SU-DHL-6 (cell line): ENCODE measurements at regions not wholly inside any gene's neighbourhood (a gene's known extent, or its start where the extent isn't known, plus 50 kb on each side); places are given as distances from the start of the nearest gene placed in this dataset.

ENCODE experiments used
- H2AFZ ChIP-seq: fragments of 200-600 bp; sonication (generic); 2 replicates; pipeline ENCODE4 v1.6.1; 2014; ENCODE audit warnings: low read depth, mild to moderate bottlenecking, moderate library complexity, mixed read lengths, antibody characterized with exemption, low read length; ENCODE audit not compliant: severe bottlenecking
- H3F3A ChIP-seq: fragments of 200-600 bp; shearing (Covaris generic); 2 replicates; pipeline ENCODE4 v1.6.0; 2016; ENCODE audit warnings: antibody characterized with exemption, mild to moderate bottlenecking; ENCODE audit not compliant: insufficient read depth
- H3K27ac ChIP-seq: fragments of 200-600 bp; sonication (generic); 2 replicates; pipeline ENCODE4 v1.5.1; 2016; ENCODE audit warnings: low read depth, mild to moderate bottlenecking, low read length, moderate library complexity, mixed read lengths
- H3K27me3 ChIP-seq: fragments of 200-600 bp; sonication (generic), shearing (Covaris generic); 2 replicates; pipeline ENCODE4 v1.6.0; 2014; ENCODE audit warnings: mild to moderate bottlenecking, low read length
- H3K36me3 ChIP-seq: fragments of 200-600 bp; sonication (generic); 2 replicates; pipeline ENCODE4 v1.6.1; 2014; ENCODE audit warnings: mild to moderate bottlenecking, low read length, mixed read lengths
- H3K4me2 ChIP-seq: fragments of 300-600, 200-600 bp; shearing (Covaris generic), sonication (generic); 2 replicates; pipeline ENCODE4 v1.6.0; 2014; ENCODE audit warnings: low read length, low read depth, mild to moderate bottlenecking; ENCODE audit not compliant: poor library complexity, severe bottlenecking
- H3K4me3 ChIP-seq: fragments of 200-600 bp; sonication (generic); 2 replicates; pipeline ENCODE4 v1.5.1; 2014; ENCODE audit warnings: antibody characterized with exemption, low read length, mild to moderate bottlenecking, mixed read lengths; ENCODE audit not compliant: insufficient read depth, poor library complexity, severe bottlenecking
- H3K79me2 ChIP-seq: fragments of 200-600 bp; sonication (generic); 2 replicates; pipeline ENCODE4 v1.6.1; 2014; ENCODE audit warnings: mild to moderate bottlenecking, low read length, moderate library complexity; ENCODE audit not compliant: insufficient read depth
- H3K9ac ChIP-seq: fragments of 200-600 bp; sonication (generic); 2 replicates; pipeline ENCODE4 v1.7.0; 2014; ENCODE audit warnings: mild to moderate bottlenecking, low read length
- H3K9me2 ChIP-seq: fragments of 200-600 bp; sonication (generic); replicated peaks from 2 replicates; pipeline ENCODE4 v1.6.1; 2014; ENCODE audit warnings: low read length; ENCODE audit not compliant: insufficient read depth
- H3K9me3 ChIP-seq: fragments of 200-600 bp; sonication (generic); 2 replicates; pipeline ENCODE4 v1.6.1; 2014; ENCODE audit warnings: low read length, mixed read lengths; ENCODE audit not compliant: insufficient read depth
- H4K20me1 ChIP-seq: fragments of 200-600 bp; sonication (generic); 2 replicates; pipeline ENCODE4 v1.6.1; 2014; ENCODE audit warnings: low read depth, mild to moderate bottlenecking, antibody characterized with exemption, low read length, moderate library complexity, mixed read lengths
- EZH2phosphoT487 ChIP-seq: fragments of 200-600 bp; sonication (generic), shearing (Covaris generic); conservative IDR thresholded peaks from 2 replicates; pipeline ENCODE4 v1.6.1; 2018; ENCODE audit warnings: mild to moderate bottlenecking, antibody characterized with exemption, low read length, moderate library complexity, mixed read lengths
- TF ChIP-seq, protein P1 (sequence below): fragments of 200-600 bp; sonication (generic); IDR thresholded peaks from one replicate; pipeline ENCODE4 v1.5.1; 2017; ENCODE audit warnings: antibody characterized with exemption, mild to moderate bottlenecking, low read length, moderate library complexity; ENCODE audit not compliant: insufficient read depth, poor library complexity, severe bottlenecking

DNA sequence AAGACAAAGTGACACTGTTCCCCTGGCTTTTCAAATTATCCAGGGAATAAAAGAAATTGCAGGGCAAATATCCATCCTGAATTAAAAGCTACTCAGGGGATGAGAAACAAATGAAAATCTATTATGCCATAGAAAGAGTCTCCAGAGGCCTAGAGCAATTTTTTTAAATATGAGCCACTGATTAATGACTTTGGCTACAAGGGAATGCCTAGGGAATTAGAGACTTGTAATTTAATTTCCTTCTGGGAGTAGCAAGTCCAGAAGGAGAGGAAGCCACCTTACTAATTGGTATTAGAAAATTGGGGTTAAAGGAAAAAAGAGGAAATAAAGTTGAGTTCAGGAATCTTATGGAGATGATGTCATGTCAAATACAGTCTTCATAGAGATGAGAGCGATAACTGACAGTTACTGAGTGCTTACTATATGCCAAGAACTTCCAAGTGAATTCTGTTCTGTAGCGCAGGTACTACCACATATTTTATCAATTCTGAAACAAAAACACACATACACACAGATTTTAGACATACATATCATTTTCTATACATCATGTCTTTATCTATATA lies 304.4 kb downstream of the DUSP6 start:
- no peak for TF ChIP-seq EZH2phosphoT487
- TF ChIP-seq, protein P1, sequence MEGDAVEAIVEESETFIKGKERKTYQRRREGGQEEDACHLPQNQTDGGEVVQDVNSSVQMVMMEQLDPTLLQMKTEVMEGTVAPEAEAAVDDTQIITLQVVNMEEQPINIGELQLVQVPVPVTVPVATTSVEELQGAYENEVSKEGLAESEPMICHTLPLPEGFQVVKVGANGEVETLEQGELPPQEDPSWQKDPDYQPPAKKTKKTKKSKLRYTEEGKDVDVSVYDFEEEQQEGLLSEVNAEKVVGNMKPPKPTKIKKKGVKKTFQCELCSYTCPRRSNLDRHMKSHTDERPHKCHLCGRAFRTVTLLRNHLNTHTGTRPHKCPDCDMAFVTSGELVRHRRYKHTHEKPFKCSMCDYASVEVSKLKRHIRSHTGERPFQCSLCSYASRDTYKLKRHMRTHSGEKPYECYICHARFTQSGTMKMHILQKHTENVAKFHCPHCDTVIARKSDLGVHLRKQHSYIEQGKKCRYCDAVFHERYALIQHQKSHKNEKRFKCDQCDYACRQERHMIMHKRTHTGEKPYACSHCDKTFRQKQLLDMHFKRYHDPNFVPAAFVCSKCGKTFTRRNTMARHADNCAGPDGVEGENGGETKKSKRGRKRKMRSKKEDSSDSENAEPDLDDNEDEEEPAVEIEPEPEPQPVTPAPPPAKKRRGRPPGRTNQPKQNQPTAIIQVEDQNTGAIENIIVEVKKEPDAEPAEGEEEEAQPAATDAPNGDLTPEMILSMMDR, result no peak

DNA sequence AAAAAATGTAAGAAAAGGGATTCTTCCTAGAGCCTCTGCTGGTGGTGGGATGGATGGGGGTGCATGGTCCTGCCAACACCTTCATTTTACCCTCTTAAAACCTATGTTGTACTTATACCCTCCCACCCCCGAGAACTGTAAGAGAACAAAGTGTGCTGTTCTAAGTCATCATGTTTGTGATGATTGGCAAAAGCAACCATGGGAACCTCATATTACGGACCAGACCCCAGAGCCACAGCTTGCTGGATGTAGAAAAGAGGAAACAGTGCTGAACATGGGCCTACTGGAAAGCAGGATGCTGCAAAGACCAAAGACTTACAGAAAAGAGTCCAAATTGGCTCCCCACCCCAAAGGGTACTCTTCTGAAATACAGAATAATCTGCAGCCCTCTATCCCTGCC lies 311.2 kb downstream of the DUSP6 start:
- Histone ChIP-seq H3F3A (no peaks in the 10 kb centered on the region), H3K9me2 (no peaks in the 10 kb centered on the region), H3K27me3 (no peaks in the 10 kb centered on the region), H3K9ac (no peak overlapping the region), H3K36me3 (no peaks in the 10 kb centered on the region), H2AFZ (no peak overlapping the region), H3K4me3 (no peak overlapping the region), H3K27ac (no peak overlapping the region), H3K79me2 (no peaks in the 10 kb centered on the region), H3K9me3 (no peaks in the 10 kb centered on the region), H3K4me2 (no peak overlapping the region), H4K20me1 (no peaks in the 10 kb centered on the region)
- TF ChIP-seq EZH2phosphoT487, result no peak
- TF ChIP-seq, protein P1, result no peak

More for the DNA sequence above, 304.4 kb downstream of the DUSP6 start:
- Histone ChIP-seq H3K79me2 (no peaks in the 10 kb centered on the region), H3K9ac (no peak overlapping the region), H2AFZ (no peak overlapping the region), H3K4me2 (no peak overlapping the region), H3K9me3 (no peaks in the 10 kb centered on the region), H3K9me2 (no peaks in the 10 kb centered on the region), H4K20me1 (no peaks in the 10 kb centered on the region), H3K4me3 (no peak overlapping the region), H3K36me3 (no peaks in the 10 kb centered on the region), H3F3A (no peaks in the 10 kb centered on the region), H3K27ac (no peak overlapping the region), H3K27me3 (no peaks in the 10 kb centered on the region)

DNA sequence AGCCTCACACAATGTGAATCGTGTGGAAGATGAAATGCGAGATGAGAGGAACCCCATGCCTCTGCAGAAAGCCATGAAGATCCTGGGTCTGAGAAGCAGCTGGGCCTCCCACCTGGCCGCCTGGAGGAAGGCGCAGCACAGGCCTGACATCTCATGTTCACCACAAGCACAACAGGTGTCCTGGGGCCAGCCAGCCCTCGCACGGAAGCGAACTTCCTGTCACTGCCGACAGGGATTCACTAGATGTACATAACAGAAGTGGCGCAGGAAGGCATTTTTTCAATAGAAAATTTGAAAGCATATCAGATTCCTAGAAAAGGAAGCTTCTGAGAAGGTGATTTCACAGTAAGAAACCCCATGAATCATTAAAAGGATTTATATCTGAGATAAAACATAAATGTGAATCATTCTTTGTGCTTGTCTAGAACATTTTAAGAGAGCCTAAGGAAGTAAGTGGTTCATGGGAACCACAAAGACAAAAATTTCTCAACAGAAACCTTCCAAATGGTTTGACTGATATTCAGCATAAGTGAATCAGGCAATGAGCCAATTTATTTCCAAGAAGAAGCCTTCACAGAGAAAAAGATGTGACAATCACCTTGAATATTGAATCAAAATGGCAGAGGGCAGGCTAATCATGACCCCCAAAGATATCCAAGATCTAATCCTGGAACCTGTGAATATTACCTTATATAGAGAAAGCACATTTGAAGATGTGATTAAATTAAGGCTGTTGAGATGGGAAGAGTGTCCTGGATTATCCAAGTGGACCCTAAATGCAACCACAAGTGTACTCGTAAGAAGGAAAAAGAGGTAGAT lies 311.9 kb downstream of the DUSP6 start:
- H3K36me3 ChIP-seq, result no peaks in the 10 kb centered on the region
- no peak overlapping the region for H3K9ac ChIP-seq
- H3K27ac ChIP-seq, result no peak overlapping the region
- H3K79me2 ChIP-seq, result no peaks in the 10 kb centered on the region
- H3K9me2 ChIP-seq, result no peaks in the 10 kb centered on the region
- no peaks in the 10 kb centered on the region for H4K20me1 ChIP-seq
- H3F3A ChIP-seq, result no peaks in the 10 kb centered on the region
- no peaks in the 10 kb centered on the region for H3K9me3 ChIP-seq
- peak overlapping the region; percentile 32 for H3K4me2 ChIP-seq
- H2AFZ ChIP-seq, result no peak overlapping the region
- no peaks in the 10 kb centered on the region for H3K27me3 ChIP-seq
- H3K4me3 ChIP-seq, result no peak overlapping the region
- TF ChIP-seq, protein P1, result no peak
- TF ChIP-seq EZH2phosphoT487, result no peak
